Activated T-cell treated with anti-CD3 and anti-CD28 coated beads for 4 hours (primary cell): ENCODE measurements at regions not wholly inside any gene's neighbourhood (a gene's known extent, or its start where the extent isn't known, plus 50 kb on each side); places are given as distances from the start of the nearest gene placed in this dataset.

Experiments used
- DNase-seq: peaks from one replicate; pipeline ENCODE4 v3.0.0-alpha.2; 2020

- DNase-seq, result no peak
Measured at GRCh38 chr22:49561976-49562375, 265.7 kb downstream of the BRD1 start.

- no peak for DNase-seq
Measured at GRCh38 chr22:49561338-49561737, 266.3 kb downstream of the BRD1 start.

GRCh38 chr22:49555526-49555925 is 272.1 kb downstream of the BRD1 start:
- no peak for DNase-seq

- no peak for DNase-seq
Measured at GRCh38 chr22:49554741-49555140, 272.9 kb downstream of the BRD1 start.

GRCh38 chr22:49554296-49554625 is 273.4 kb downstream of the BRD1 start:
- DNase-seq, result no peak

GRCh38 chr22:49553518-49554295 is 274.0 kb downstream of the BRD1 start:
- no peak for DNase-seq

GRCh38 chr22:49553076-49553475 is 274.6 kb downstream of the BRD1 start:
- DNase-seq, result no peak

GRCh38 chr22:49551897-49552614 is 275.6 kb downstream of the BRD1 start:
- DNase-seq, result no peak

- DNase-seq, result no peak
Measured at GRCh38 chr22:49551446-49551845, 276.2 kb downstream of the BRD1 start.

GRCh38 chr22:49550766-49551362 is 276.8 kb downstream of the BRD1 start:
- DNase-seq, result no peak

GRCh38 chr22:49550141-49550430 is 277.6 kb downstream of the BRD1 start:
- DNase-seq, result no peak

- no peak for DNase-seq
Measured at GRCh38 chr22:49549256-49550140, 278.2 kb downstream of the BRD1 start.

- DNase-seq, result no peak
Measured at GRCh38 chr22:49548356-49549202, 279.1 kb downstream of the BRD1 start.

- no peak for DNase-seq
Measured at GRCh38 chr22:49547751-49548239, 279.9 kb downstream of the BRD1 start.

GRCh38 chr22:49546811-49547585 is 280.7 kb downstream of the BRD1 start:
- DNase-seq, result no peak

GRCh38 chr22:49545606-49546005 is 282.1 kb downstream of the BRD1 start:
- DNase-seq, result no peak

- no peak for DNase-seq
Measured at GRCh38 chr22:49544286-49544685, 283.4 kb downstream of the BRD1 start.

GRCh38 chr22:49543876-49544275 is 283.8 kb downstream of the BRD1 start:
- DNase-seq, result no peak

GRCh38 chr22:49541693-49542230 is 285.9 kb downstream of the BRD1 start:
- DNase-seq, result no peak

- no peak for DNase-seq
Measured at GRCh38 chr22:49540913-49541692, 286.6 kb downstream of the BRD1 start.
